ENCODE measurements at regions not wholly inside any gene's neighbourhood (a gene's known extent, or its start where the extent isn't known, plus 50 kb on each side); places are given as distances from the start of the nearest gene placed in this dataset.
"Not testable (repeated sequence)": the region's sequence is repeated elsewhere in the genome, so short reads cannot be mapped to it uniquely, and the experiment has no call there.

DNA sequence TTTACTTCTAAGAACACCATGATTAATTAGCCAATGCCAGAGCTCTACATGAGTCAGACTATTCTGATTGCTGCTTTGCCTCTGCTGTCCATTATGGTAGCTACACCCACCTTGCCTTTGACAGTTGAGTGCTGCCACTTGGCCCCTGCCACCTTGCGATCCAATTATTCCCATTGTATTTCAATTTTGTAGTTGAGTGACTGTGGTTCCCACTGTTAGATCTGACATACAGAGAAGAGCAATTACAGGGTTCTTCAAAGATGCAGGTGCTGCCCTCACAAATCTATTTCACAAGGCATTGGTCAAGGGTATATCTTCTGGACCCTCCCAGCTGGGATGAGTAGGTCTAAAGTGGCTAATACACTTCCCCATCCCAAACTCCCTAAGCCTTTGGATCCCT, 161.1 kb downstream of the EPM2A start:
- DNase-seq: not testable (repeated sequence)

Measured in fibroblast of skin of scalp (primary cell).